ENCODE measurements at regions not wholly inside any gene's neighbourhood (a gene's known extent, or its start where the extent isn't known, plus 50 kb on each side); places are given as distances from the start of the nearest gene placed in this dataset.

DNA sequence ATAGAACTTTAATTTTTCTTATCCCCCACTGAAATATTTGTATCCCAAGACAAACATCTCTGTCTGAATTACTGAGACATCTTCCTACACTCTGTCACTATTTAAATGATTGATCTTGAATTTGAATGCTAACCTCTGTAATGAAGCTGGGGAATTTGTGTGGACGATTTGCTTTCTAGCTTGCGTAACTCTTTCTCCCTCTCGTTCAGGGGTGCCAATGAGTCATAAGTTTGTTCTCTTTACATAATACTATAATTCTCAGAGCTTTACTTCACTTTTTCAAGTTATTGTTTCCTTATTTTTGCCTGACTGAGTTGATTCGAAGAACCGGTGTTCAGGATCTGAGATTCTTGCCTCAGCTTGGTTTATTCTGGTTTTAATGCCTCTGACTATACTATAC lies 783.3 kb upstream of the CADM2 start:
- TF ChIP-seq, protein P1, sequence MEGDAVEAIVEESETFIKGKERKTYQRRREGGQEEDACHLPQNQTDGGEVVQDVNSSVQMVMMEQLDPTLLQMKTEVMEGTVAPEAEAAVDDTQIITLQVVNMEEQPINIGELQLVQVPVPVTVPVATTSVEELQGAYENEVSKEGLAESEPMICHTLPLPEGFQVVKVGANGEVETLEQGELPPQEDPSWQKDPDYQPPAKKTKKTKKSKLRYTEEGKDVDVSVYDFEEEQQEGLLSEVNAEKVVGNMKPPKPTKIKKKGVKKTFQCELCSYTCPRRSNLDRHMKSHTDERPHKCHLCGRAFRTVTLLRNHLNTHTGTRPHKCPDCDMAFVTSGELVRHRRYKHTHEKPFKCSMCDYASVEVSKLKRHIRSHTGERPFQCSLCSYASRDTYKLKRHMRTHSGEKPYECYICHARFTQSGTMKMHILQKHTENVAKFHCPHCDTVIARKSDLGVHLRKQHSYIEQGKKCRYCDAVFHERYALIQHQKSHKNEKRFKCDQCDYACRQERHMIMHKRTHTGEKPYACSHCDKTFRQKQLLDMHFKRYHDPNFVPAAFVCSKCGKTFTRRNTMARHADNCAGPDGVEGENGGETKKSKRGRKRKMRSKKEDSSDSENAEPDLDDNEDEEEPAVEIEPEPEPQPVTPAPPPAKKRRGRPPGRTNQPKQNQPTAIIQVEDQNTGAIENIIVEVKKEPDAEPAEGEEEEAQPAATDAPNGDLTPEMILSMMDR (IDR thresholded peaks at IDR 0.05 in 4 of 5, conservative IDR thresholded peaks at IDR 0.05 in 1 of 5), result no peak
- no peak for TF ChIP-seq POLR2A (IDR thresholded peaks at IDR 0.05)

Measured in gastrocnemius medialis (tissue), 4 donors.